ENCODE measurements at regions not wholly inside any gene's neighbourhood (a gene's known extent, or its start where the extent isn't known, plus 50 kb on each side); places are given as distances from the start of the nearest gene placed in this dataset.

GRCh38 chr4:120636120-120636630, 286.4 kb downstream of the PRDM5 start:
- Histone ChIP-seq H3K9me3 (ENCODE audit: low read length) (no peaks in the 10 kb centered on the region), H3K27me3 (ENCODE audit: insufficient read depth, low read length) (no peaks in the 10 kb centered on the region), H3K36me3 (ENCODE audit: insufficient read depth, low read length) (no peaks in the 10 kb centered on the region), H2AFZ (ENCODE audit: low read depth, low read length) (no peak overlapping the region), H3K4me3 (ENCODE audit: low read length) (no peak overlapping the region), H3K4me1 (ENCODE audit: insufficient read depth, low read length) (no peaks in the 10 kb centered on the region)

GRCh38 chr4:120633810-120634209, 288.7 kb downstream of the PRDM5 start:
- Histone ChIP-seq H3K4me3 (ENCODE audit: low read length) (no peak overlapping the region), H3K4me1 (ENCODE audit: insufficient read depth, low read length) (no peaks in the 10 kb centered on the region), H3K9me3 (ENCODE audit: low read length) (no peaks in the 10 kb centered on the region), H3K27me3 (ENCODE audit: insufficient read depth, low read length) (no peaks in the 10 kb centered on the region), H2AFZ (ENCODE audit: low read depth, low read length) (no peak overlapping the region), H3K36me3 (ENCODE audit: insufficient read depth, low read length) (no peaks in the 10 kb centered on the region)

- H3K9me3 ChIP-seq (ENCODE audit: low read length): no peaks in the 10 kb centered on the region
- H3K36me3 ChIP-seq (ENCODE audit: insufficient read depth, low read length): no peaks in the 10 kb centered on the region
- H3K4me3 ChIP-seq (ENCODE audit: low read length): no peak overlapping the region
- no peaks in the 10 kb centered on the region for H3K27me3 ChIP-seq (ENCODE audit: insufficient read depth, low read length)
- no peaks in the 10 kb centered on the region for H3K4me1 ChIP-seq (ENCODE audit: insufficient read depth, low read length)
- H2AFZ ChIP-seq (ENCODE audit: low read depth, low read length): no peak overlapping the region
These were observed 292.1 kb downstream of the PRDM5 start for GRCh38 chr4:120630427-120630826.

- Histone ChIP-seq H2AFZ (ENCODE audit: low read depth, low read length) (no peak overlapping the region), H3K36me3 (ENCODE audit: insufficient read depth, low read length) (no peaks in the 10 kb centered on the region), H3K9me3 (ENCODE audit: low read length) (no peaks in the 10 kb centered on the region), H3K4me3 (ENCODE audit: low read length) (no peak overlapping the region), H3K4me1 (ENCODE audit: insufficient read depth, low read length) (no peaks in the 10 kb centered on the region), H3K27me3 (ENCODE audit: insufficient read depth, low read length) (no peaks in the 10 kb centered on the region)
These were observed 292.9 kb downstream of the PRDM5 start for GRCh38 chr4:120629546-120630108.

- Histone ChIP-seq H3K9me3 (ENCODE audit: low read length) (no peaks in the 10 kb centered on the region), H3K4me3 (ENCODE audit: low read length) (no peak overlapping the region), H3K36me3 (ENCODE audit: insufficient read depth, low read length) (no peaks in the 10 kb centered on the region), H3K27me3 (ENCODE audit: insufficient read depth, low read length) (no peaks in the 10 kb centered on the region), H3K4me1 (ENCODE audit: insufficient read depth, low read length) (no peaks in the 10 kb centered on the region), H2AFZ (ENCODE audit: low read depth, low read length) (no peak overlapping the region)
These were observed 299.9 kb downstream of the PRDM5 start for GRCh38 chr4:120622601-120623000.

GRCh38 chr4:120617171-120617570, 305.4 kb downstream of the PRDM5 start:
- H3K4me1 ChIP-seq (ENCODE audit: insufficient read depth, low read length): no peaks in the 10 kb centered on the region
- no peaks in the 10 kb centered on the region for H3K9me3 ChIP-seq (ENCODE audit: low read length)
- no peak overlapping the region for H3K4me3 ChIP-seq (ENCODE audit: low read length)
- H3K36me3 ChIP-seq (ENCODE audit: insufficient read depth, low read length): no peaks in the 10 kb centered on the region
- no peak overlapping the region for H2AFZ ChIP-seq (ENCODE audit: low read depth, low read length)
- H3K27me3 ChIP-seq (ENCODE audit: insufficient read depth, low read length): no peaks in the 10 kb centered on the region

GRCh38 chr4:120616041-120616440, 306.5 kb downstream of the PRDM5 start:
- Histone ChIP-seq H3K4me3 (ENCODE audit: low read length) (no peak overlapping the region), H3K36me3 (ENCODE audit: insufficient read depth, low read length) (no peaks in the 10 kb centered on the region), H3K9me3 (ENCODE audit: low read length) (no peaks in the 10 kb centered on the region), H2AFZ (ENCODE audit: low read depth, low read length) (no peak overlapping the region), H3K27me3 (ENCODE audit: insufficient read depth, low read length) (no peaks in the 10 kb centered on the region), H3K4me1 (ENCODE audit: insufficient read depth, low read length) (no peaks in the 10 kb centered on the region)

- Histone ChIP-seq H3K4me1 (ENCODE audit: insufficient read depth, low read length) (no peaks in the 10 kb centered on the region), H3K36me3 (ENCODE audit: insufficient read depth, low read length) (no peaks in the 10 kb centered on the region), H3K9me3 (ENCODE audit: low read length) (no peaks in the 10 kb centered on the region), H3K27me3 (ENCODE audit: insufficient read depth, low read length) (no peaks in the 10 kb centered on the region), H3K4me3 (ENCODE audit: low read length) (no peak overlapping the region), H2AFZ (ENCODE audit: low read depth, low read length) (no peak overlapping the region)
These were observed 308.7 kb downstream of the PRDM5 start for GRCh38 chr4:120613778-120614177.

- no peaks in the 10 kb centered on the region for H3K4me1 ChIP-seq (ENCODE audit: insufficient read depth, low read length)
- H2AFZ ChIP-seq (ENCODE audit: low read depth, low read length): no peak overlapping the region
- H3K36me3 ChIP-seq (ENCODE audit: insufficient read depth, low read length): no peaks in the 10 kb centered on the region
- no peaks in the 10 kb centered on the region for H3K9me3 ChIP-seq (ENCODE audit: low read length)
- H3K27me3 ChIP-seq (ENCODE audit: insufficient read depth, low read length): no peaks in the 10 kb centered on the region
- H3K4me3 ChIP-seq (ENCODE audit: low read length): no peak overlapping the region
These were observed 311.4 kb downstream of the PRDM5 start for GRCh38 chr4:120611092-120611491.

- Histone ChIP-seq H3K27me3 (ENCODE audit: insufficient read depth, low read length) (no peaks in the 10 kb centered on the region), H3K4me3 (ENCODE audit: low read length) (no peak overlapping the region), H3K36me3 (ENCODE audit: insufficient read depth, low read length) (no peaks in the 10 kb centered on the region), H2AFZ (ENCODE audit: low read depth, low read length) (no peak overlapping the region), H3K9me3 (ENCODE audit: low read length) (no peaks in the 10 kb centered on the region), H3K4me1 (ENCODE audit: insufficient read depth, low read length) (no peaks in the 10 kb centered on the region)
These were observed 331.5 kb downstream of the PRDM5 start for GRCh38 chr4:120591038-120591437.

- H3K9me3 ChIP-seq (ENCODE audit: low read length): no peaks in the 10 kb centered on the region
- no peak overlapping the region for H3K4me3 ChIP-seq (ENCODE audit: low read length)
- no peaks in the 10 kb centered on the region for H3K36me3 ChIP-seq (ENCODE audit: insufficient read depth, low read length)
- no peak overlapping the region for H2AFZ ChIP-seq (ENCODE audit: low read depth, low read length)
- H3K4me1 ChIP-seq (ENCODE audit: insufficient read depth, low read length): no peaks in the 10 kb centered on the region
- H3K27me3 ChIP-seq (ENCODE audit: insufficient read depth, low read length): no peaks in the 10 kb centered on the region
These were observed 332.7 kb downstream of the PRDM5 start for GRCh38 chr4:120589787-120590186.

- no peaks in the 10 kb centered on the region for H3K4me1 ChIP-seq (ENCODE audit: insufficient read depth, low read length)
- H3K27me3 ChIP-seq (ENCODE audit: insufficient read depth, low read length): no peaks in the 10 kb centered on the region
- H2AFZ ChIP-seq (ENCODE audit: low read depth, low read length): no peak overlapping the region
- no peak overlapping the region for H3K4me3 ChIP-seq (ENCODE audit: low read length)
- no peaks in the 10 kb centered on the region for H3K9me3 ChIP-seq (ENCODE audit: low read length)
- H3K36me3 ChIP-seq (ENCODE audit: insufficient read depth, low read length): no peaks in the 10 kb centered on the region
These were observed 353.8 kb downstream of the PRDM5 start for GRCh38 chr4:120568731-120569130.

- H3K36me3 ChIP-seq (ENCODE audit: insufficient read depth, low read length): no peaks in the 10 kb centered on the region
- no peak overlapping the region for H3K4me3 ChIP-seq (ENCODE audit: low read length)
These were observed 360.9 kb downstream of the PRDM5 start for GRCh38 chr4:120561648-120562047.

GRCh38 chr4:120557372-120557771, 365.2 kb downstream of the PRDM5 start:
- H3K4me1 ChIP-seq (ENCODE audit: insufficient read depth, low read length): no peaks in the 10 kb centered on the region
- no peak overlapping the region for H3K4me3 ChIP-seq (ENCODE audit: low read length)
- no peaks in the 10 kb centered on the region for H3K36me3 ChIP-seq (ENCODE audit: insufficient read depth, low read length)
- no peak overlapping the region for H2AFZ ChIP-seq (ENCODE audit: low read depth, low read length)
- H3K27me3 ChIP-seq (ENCODE audit: insufficient read depth, low read length): no peaks in the 10 kb centered on the region
- peaks cover 5% of the 10 kb centered on the region for H3K9me3 ChIP-seq (ENCODE audit: low read length)

More at GRCh38 chr4:120561648-120562047, 360.9 kb downstream of the PRDM5 start:
- H3K27me3 ChIP-seq (ENCODE audit: insufficient read depth, low read length): no peaks in the 10 kb centered on the region
- no peak overlapping the region for H2AFZ ChIP-seq (ENCODE audit: low read depth, low read length)
- H3K4me1 ChIP-seq (ENCODE audit: insufficient read depth, low read length): no peaks in the 10 kb centered on the region
- H3K9me3 ChIP-seq (ENCODE audit: low read length): peaks cover 5% of the 10 kb centered on the region
